ENCODE measurements at regions not wholly inside any gene's neighbourhood (a gene's known extent, or its start where the extent isn't known, plus 50 kb on each side); places are given as distances from the start of the nearest gene placed in this dataset.

DNA sequence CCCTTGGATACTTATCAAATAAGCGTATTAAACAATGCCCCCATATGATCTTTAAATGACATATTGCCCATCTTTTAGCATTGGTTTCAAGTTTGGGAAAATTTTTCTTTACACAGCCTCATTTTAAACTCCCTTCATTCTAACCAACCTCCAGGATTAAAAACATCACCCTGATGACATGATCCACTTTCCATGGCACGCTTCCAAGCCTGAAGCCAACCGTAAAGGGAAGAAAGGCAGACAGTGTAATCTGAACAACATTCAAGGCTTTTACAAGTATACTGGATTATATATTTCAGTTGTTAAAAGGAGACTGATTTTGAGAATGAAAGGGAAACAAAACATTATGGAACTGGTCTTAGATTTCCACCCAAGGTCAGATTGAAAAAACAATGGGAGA, 1721.9 kb downstream of the OLFM4 start:
- TF ChIP-seq, protein P1, sequence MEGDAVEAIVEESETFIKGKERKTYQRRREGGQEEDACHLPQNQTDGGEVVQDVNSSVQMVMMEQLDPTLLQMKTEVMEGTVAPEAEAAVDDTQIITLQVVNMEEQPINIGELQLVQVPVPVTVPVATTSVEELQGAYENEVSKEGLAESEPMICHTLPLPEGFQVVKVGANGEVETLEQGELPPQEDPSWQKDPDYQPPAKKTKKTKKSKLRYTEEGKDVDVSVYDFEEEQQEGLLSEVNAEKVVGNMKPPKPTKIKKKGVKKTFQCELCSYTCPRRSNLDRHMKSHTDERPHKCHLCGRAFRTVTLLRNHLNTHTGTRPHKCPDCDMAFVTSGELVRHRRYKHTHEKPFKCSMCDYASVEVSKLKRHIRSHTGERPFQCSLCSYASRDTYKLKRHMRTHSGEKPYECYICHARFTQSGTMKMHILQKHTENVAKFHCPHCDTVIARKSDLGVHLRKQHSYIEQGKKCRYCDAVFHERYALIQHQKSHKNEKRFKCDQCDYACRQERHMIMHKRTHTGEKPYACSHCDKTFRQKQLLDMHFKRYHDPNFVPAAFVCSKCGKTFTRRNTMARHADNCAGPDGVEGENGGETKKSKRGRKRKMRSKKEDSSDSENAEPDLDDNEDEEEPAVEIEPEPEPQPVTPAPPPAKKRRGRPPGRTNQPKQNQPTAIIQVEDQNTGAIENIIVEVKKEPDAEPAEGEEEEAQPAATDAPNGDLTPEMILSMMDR (IDR thresholded peaks at IDR 0.05; ENCODE audit: extremely low read depth in 1 of 2, insufficient read depth in 1 of 2, low read depth in 1 of 2, low read length in 2 of 2), result no peak
- no peak for TF ChIP-seq EZH2 (IDR thresholded peaks at IDR 0.05; ENCODE audit: borderline replicate concordance, low read depth, low read length, severe bottlenecking)
- TF ChIP-seq POLR2A (IDR thresholded peaks at IDR 0.05; ENCODE audit: low read depth, low read length), result no peak
